COLO829 (cell line): ENCODE measurements at regions not wholly inside any gene's neighbourhood (a gene's known extent, or its start where the extent isn't known, plus 50 kb on each side); places are given as distances from the start of the nearest gene placed in this dataset.
A peak's percentile ranks its signal among the peaks of the same experiment; 100 is the strongest.
"Not testable (repeated sequence)": the region's sequence is repeated elsewhere in the genome, so short reads cannot be mapped to it uniquely, and the experiment has no call there.

Source experiments
- DNase-seq: peaks from one replicate; pipeline ENCODE4 v3.0.0; 2012; ENCODE audit warnings: low spot score

- no peak for DNase-seq
Measured at GRCh38 chr10:2251631-2252030, 514.3 kb upstream of the ADARB2 start.

GRCh38 chr10:2246747-2247146 lies 509.4 kb upstream of the ADARB2 start:
- no peak for DNase-seq

GRCh38 chr10:2245580-2245979 lies 508.3 kb upstream of the ADARB2 start:
- no peak for DNase-seq

GRCh38 chr10:2244471-2244870 lies 507.1 kb upstream of the ADARB2 start:
- no peak for DNase-seq

- DNase-seq: no peak
Measured at GRCh38 chr10:2236876-2237275, 499.6 kb upstream of the ADARB2 start.

- no peak for DNase-seq
Measured at GRCh38 chr10:2232479-2232878, 495.2 kb upstream of the ADARB2 start.

GRCh38 chr10:2230478-2230877 lies 493.2 kb upstream of the ADARB2 start:
- no peak for DNase-seq

- DNase-seq: no peak
Measured at GRCh38 chr10:2228320-2228901, 491.1 kb upstream of the ADARB2 start.

GRCh38 chr10:2225609-2226008 lies 488.3 kb upstream of the ADARB2 start:
- no peak for DNase-seq

GRCh38 chr10:2223548-2224320 lies 486.4 kb upstream of the ADARB2 start:
- no peak for DNase-seq

GRCh38 chr10:2222631-2223030 lies 485.3 kb upstream of the ADARB2 start:
- no peak for DNase-seq

GRCh38 chr10:2214805-2215204 lies 477.5 kb upstream of the ADARB2 start:
- DNase-seq: no peak

GRCh38 chr10:2214092-2214491 lies 476.8 kb upstream of the ADARB2 start:
- DNase-seq: peak; percentile 4

GRCh38 chr10:2212244-2212834 lies 475.0 kb upstream of the ADARB2 start:
- no peak for DNase-seq

- no peak for DNase-seq
Measured at GRCh38 chr10:2210088-2210487, 472.8 kb upstream of the ADARB2 start.

- no peak for DNase-seq
Measured at GRCh38 chr10:2208106-2208505, 470.8 kb upstream of the ADARB2 start.

- no peak for DNase-seq
Measured at GRCh38 chr10:2207246-2207922, 470.1 kb upstream of the ADARB2 start.

GRCh38 chr10:2205406-2205805 lies 468.1 kb upstream of the ADARB2 start:
- DNase-seq: no peak

- no peak for DNase-seq
Measured at GRCh38 chr10:2202401-2202800, 465.1 kb upstream of the ADARB2 start.

GRCh38 chr10:2201534-2202099 lies 464.3 kb upstream of the ADARB2 start:
- DNase-seq: no peak

- DNase-seq: no peak
Measured at GRCh38 chr10:2197663-2198062, 460.3 kb upstream of the ADARB2 start.

- DNase-seq: no peak
Measured at GRCh38 chr10:2196272-2196671, 458.9 kb upstream of the ADARB2 start.

GRCh38 chr10:2189356-2189755 lies 452.0 kb upstream of the ADARB2 start:
- not testable (repeated sequence) for DNase-seq
